ENCODE measurements at regions not wholly inside any gene's neighbourhood (a gene's known extent, or its start where the extent isn't known, plus 50 kb on each side); places are given as distances from the start of the nearest gene placed in this dataset.

DNA sequence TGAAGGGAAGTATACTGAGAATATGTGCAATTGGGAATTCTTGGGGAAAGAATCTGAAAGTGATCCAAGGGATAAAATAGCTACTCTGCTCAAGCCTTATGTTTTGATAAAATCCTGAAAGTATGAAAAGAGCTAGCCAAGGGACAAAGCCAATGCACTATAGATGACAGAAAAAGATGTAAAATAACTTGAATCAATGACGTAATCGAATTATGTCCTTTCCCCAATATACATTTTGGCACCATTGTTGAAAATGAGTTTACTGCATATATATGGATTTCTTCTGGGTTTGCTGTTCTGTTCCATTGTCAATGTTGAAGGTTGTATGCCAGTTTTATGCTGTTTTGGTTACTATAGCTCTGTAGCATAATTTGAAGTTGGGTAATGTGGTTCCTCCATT lies 407.3 kb downstream of the DCAF12L2 start:
- TF ChIP-seq, protein P1, sequence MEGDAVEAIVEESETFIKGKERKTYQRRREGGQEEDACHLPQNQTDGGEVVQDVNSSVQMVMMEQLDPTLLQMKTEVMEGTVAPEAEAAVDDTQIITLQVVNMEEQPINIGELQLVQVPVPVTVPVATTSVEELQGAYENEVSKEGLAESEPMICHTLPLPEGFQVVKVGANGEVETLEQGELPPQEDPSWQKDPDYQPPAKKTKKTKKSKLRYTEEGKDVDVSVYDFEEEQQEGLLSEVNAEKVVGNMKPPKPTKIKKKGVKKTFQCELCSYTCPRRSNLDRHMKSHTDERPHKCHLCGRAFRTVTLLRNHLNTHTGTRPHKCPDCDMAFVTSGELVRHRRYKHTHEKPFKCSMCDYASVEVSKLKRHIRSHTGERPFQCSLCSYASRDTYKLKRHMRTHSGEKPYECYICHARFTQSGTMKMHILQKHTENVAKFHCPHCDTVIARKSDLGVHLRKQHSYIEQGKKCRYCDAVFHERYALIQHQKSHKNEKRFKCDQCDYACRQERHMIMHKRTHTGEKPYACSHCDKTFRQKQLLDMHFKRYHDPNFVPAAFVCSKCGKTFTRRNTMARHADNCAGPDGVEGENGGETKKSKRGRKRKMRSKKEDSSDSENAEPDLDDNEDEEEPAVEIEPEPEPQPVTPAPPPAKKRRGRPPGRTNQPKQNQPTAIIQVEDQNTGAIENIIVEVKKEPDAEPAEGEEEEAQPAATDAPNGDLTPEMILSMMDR (IDR thresholded peaks at IDR 0.05) = no peak
- TF ChIP-seq EZH2 (IDR thresholded peaks at IDR 0.05) (no peak), EZH2phosphoT487 (IDR thresholded peaks at IDR 0.05) (no peak)

All from neural progenitor cell (in vitro differentiated cells).